A549 (cell line): ENCODE measurements at regions not wholly inside any gene's neighbourhood (a gene's known extent, or its start where the extent isn't known, plus 50 kb on each side); places are given as distances from the start of the nearest gene placed in this dataset.

Source experiments
- ATAC-seq, 2 experiments: fragments of 200-7000 bp in 1 of 2; fragments of >200 bp in 1 of 2; cut with Nextera tagmentation in 1 of 2; cut with Tn5 transposase in 1 of 2; 3 replicates each; pipeline versions ENCODE4 v1.8.0 to v1.9.1; 2018 to 2020; ENCODE audit warnings: mild to moderate bottlenecking in 1 of 2, moderate library complexity in 1 of 2
- CTCF ChIA-PET: fragments of 300-600 bp; sonication (Branson Sonifier 250); formaldehyde crosslinking; extraction: SDS; loops from one replicate; lab custom pipeline; 2021; ENCODE audit warnings: antibody characterized with exemption, inconsistent platforms; lab: Yijun Ruan, JAX
- POLR2A ChIA-PET: fragments of 350-600 bp; formaldehyde crosslinking; extraction: SDS; loops from one replicate; lab custom pipeline; 2021; ENCODE audit warnings: antibody characterized with exemption, inconsistent platforms; lab: Yijun Ruan, JAX
- DNase-seq, 2 experiments: peaks; one replicate each; pipeline versions ENCODE4 v3.0.0 to v3.0.0-alpha.2; 2011 to 2016; ENCODE audit warnings: low read depth in 1 of 2, low spot score in 1 of 2
- FAIRE-seq: peaks from 2 replicates; lab custom pipeline; 2011; peaks lifted over from hg19 to GRCh38; lab: Jason Lieb, UNC
- H3K27ac ChIP-seq, 2 experiments: fragments of >200 bp; sonication (Bioruptor Twin); formaldehyde crosslinking; 3 replicates each; pipeline ENCODE4 v1.5.1; 2016 to 2017
- H3K4me1 ChIP-seq: fragments of >200 bp; sonication (Bioruptor Twin); formaldehyde crosslinking; 3 replicates; pipeline ENCODE4 v1.6.1; 2016
- H3K4me2 ChIP-seq: fragments of >200 bp; sonication (Bioruptor Twin); formaldehyde crosslinking; 3 replicates; pipeline ENCODE4 v1.6.1; 2016
- H3K4me3 ChIP-seq: fragments of >200 bp; sonication (Bioruptor Twin); formaldehyde crosslinking; 3 replicates; pipeline ENCODE4 v1.5.1; 2016
- H3K9me3 ChIP-seq: fragments of >200 bp; sonication (Bioruptor Twin); formaldehyde crosslinking; 3 replicates; pipeline ENCODE4 v1.6.1; 2016
- BCL3 ChIP-seq: fragments of >200 bp; sonication (Bioruptor Twin); formaldehyde crosslinking; IDR thresholded peaks from 3 replicates; pipeline ENCODE4 v1.6.1; 2016
- CEBPB ChIP-seq, 2 experiments: fragments of >200 bp in 1 of 2; sonication (Bioruptor Twin) in 1 of 2; formaldehyde crosslinking in 1 of 2; IDR thresholded peaks; 2 replicates each; pipeline ENCODE4 v1.6.1; 2012 to 2016
- EHMT2 ChIP-seq: fragments of 200-600 bp; sonication (generic); IDR thresholded peaks from 2 replicates; pipeline ENCODE4 v1.6.1; 2016; ENCODE audit warnings: antibody characterized with exemption, low read depth, mild to moderate bottlenecking, moderate library complexity
- EP300 ChIP-seq, 2 experiments: fragments of >200 bp; sonication (Bioruptor Twin); formaldehyde crosslinking; IDR thresholded peaks; 2 replicates in 1 of 2; 3 replicates in 1 of 2; pipeline ENCODE4 v1.6.1; 2016 to 2017
- GATA3 ChIP-seq: IDR thresholded peaks from 2 replicates; pipeline ENCODE4 v1.6.1; 2012; ENCODE audit warnings: borderline replicate concordance
- HDAC2 ChIP-seq: fragments of 200-600 bp; sonication (generic); IDR thresholded peaks from 2 replicates; pipeline ENCODE4 v1.6.1; 2016
- HEYL ChIP-seq: fragments of 250-450 bp; sonication (Bioruptor Pico); IDR thresholded peaks from 2 replicates; pipeline ENCODE4 v1.8.0; 2021; ENCODE audit warnings: mild to moderate bottlenecking, moderate library complexity
- HMGXB4 ChIP-seq: fragments of 250-450 bp; sonication (Bioruptor Pico); IDR thresholded peaks from 2 replicates; pipeline ENCODE4 v1.5.0; 2021; ENCODE audit warnings: mild to moderate bottlenecking, moderate library complexity, borderline replicate concordance
- JUNB ChIP-seq: fragments of >200 bp; sonication (Bioruptor Twin); formaldehyde crosslinking; IDR thresholded peaks from 2 replicates; pipeline ENCODE4 v1.6.1; 2016
- MYC ChIP-seq: IDR thresholded peaks from 2 replicates; pipeline ENCODE4 v1.6.1; 2012; ENCODE audit warnings: mild to moderate bottlenecking, inconsistent platforms, low read length, improper control_type of control experiment, borderline replicate concordance
- NR3C1 ChIP-seq: fragments of >200 bp; sonication (Bioruptor Twin); formaldehyde crosslinking; IDR thresholded peaks from 3 replicates; pipeline ENCODE4 v1.6.1; 2017
- POLR2A ChIP-seq: IDR thresholded peaks from 2 replicates; pipeline ENCODE4 v1.6.1; 2012; ENCODE audit warnings: mild to moderate bottlenecking, low read length
- RARB ChIP-seq: fragments of 250-450 bp; sonication (Bioruptor Pico); IDR thresholded peaks from 2 replicates; pipeline ENCODE4 v1.8.0; 2021; ENCODE audit warnings: mild to moderate bottlenecking, moderate library complexity
- RCOR1 ChIP-seq: fragments of 150-350 bp; IDR thresholded peaks from 2 replicates; pipeline ENCODE4 v1.6.1; 2014; ENCODE audit warnings: antibody characterized with exemption, low read length, low read depth
- REST ChIP-seq: fragments of 200-600 bp; sonication (generic); IDR thresholded peaks from 2 replicates; pipeline ENCODE4 v1.6.1; 2016; ENCODE audit warnings: antibody characterized with exemption, mild to moderate bottlenecking, moderate library complexity
- SREBF2 ChIP-seq: fragments of 450-650 bp; IDR thresholded peaks from 2 replicates; pipeline ENCODE4 v1.6.1; 2014; ENCODE audit warnings: mild to moderate bottlenecking, moderate library complexity
- TFCP2L1 ChIP-seq: fragments of 250-450 bp; sonication (Bioruptor Pico); IDR thresholded peaks from 2 replicates; pipeline ENCODE4 v1.5.0; 2021; ENCODE audit warnings: mild to moderate bottlenecking
- TP53 ChIP-seq: fragments of 250-450 bp; sonication (Bioruptor Pico); IDR thresholded peaks from 2 replicates; pipeline ENCODE4 v1.5.0; 2021; ENCODE audit warnings: mild to moderate bottlenecking, moderate library complexity
- ZFP36 ChIP-seq: fragments of 450-650 bp; IDR thresholded peaks from 2 replicates; pipeline ENCODE4 v1.6.1; 2014; ENCODE audit warnings: borderline replicate concordance; ENCODE audit not compliant: partially characterized antibody
- ZNF302 ChIP-seq: fragments of 250-450 bp; sonication (Bioruptor Pico); IDR thresholded peaks from 2 replicates; pipeline ENCODE4 v1.9.0; 2021; ENCODE audit warnings: inconsistent platforms, mild to moderate bottlenecking, moderate library complexity
- ZSCAN20 ChIP-seq: fragments of 250-450 bp; sonication (Bioruptor Pico); IDR thresholded peaks from 2 replicates; pipeline ENCODE4 v1.8.0; 2022; ENCODE audit warnings: mild to moderate bottlenecking, moderate library complexity
- WGBS: methylation state at CpG from one replicate; pipeline ENCODE4 v1.1.6; 2017; ENCODE audit errors: missing lambda C conversion rate; 5-methylcytosine and 5-hydroxymethylcytosine counted together

- TF ChIP-seq ZSCAN20 (CRISPR knock-in tag) (no peak), TFCP2L1 (CRISPR knock-in tag) (no peak), REST (no peak), ZNF302 (CRISPR knock-in tag) (no peak), JUNB (no peak), NR3C1 (no peak), BCL3 (no peak), RARB (no peak), RCOR1 (no peak), GATA3 (no peak), SREBF2 (no peak), EHMT2 (no peak), CEBPB (IDR thresholded peaks at IDR 0.05) (no peak), HEYL (CRISPR knock-in tag) (no peak), HMGXB4 (no peak), MYC (no peak), EP300 (IDR thresholded peaks at IDR 0.05) (no peak), HDAC2 (no peak), ZFP36 (no peak), POLR2A (no peak)
- 0 out of 6 replicates have a peak, but pooled peaks of 1 of the 2 experiments have one; percentile 28 for ATAC-seq
- 76% methylated on average over 2 of the region's 2 CpGs for WGBS
- peaks cover 21% of the 10 kb centered on the region for H3K4me1 ChIP-seq
- CTCF ChIA-PET: interaction anchor here (1.0 to 1.2 kb wide), 3 partner anchors 11 to 20 kb away, joined by 3 read pairs; no protein-coding TSS in a partner anchor
- no peak overlapping the region for H3K4me2 ChIP-seq
- FAIRE-seq: no peak
- H3K9me3 ChIP-seq: no peaks in the 10 kb centered on the region
- POLR2A ChIA-PET: no interaction called here
- DNase-seq: no peak
- peak overlapping the region; percentile 12 to 36; a peak in 4 of 6 replicates for H3K27ac ChIP-seq
- H3K4me3 ChIP-seq: no peak overlapping the region
These were observed 122.3 kb downstream of the TNFSF18 start for GRCh38 chr1:172928412-172928811.

GRCh38 chr1:172929006-172929405 lies 121.7 kb downstream of the TNFSF18 start:
- peaks cover 23% of the 10 kb centered on the region for H3K4me1 ChIP-seq
- CTCF ChIA-PET: interaction anchor here (1.0 to 1.1 kb wide), 3 partner anchors 11 to 20 kb away, joined by 3 to 6 read pairs (median 3); no protein-coding TSS in a partner anchor
- no peak for FAIRE-seq
- WGBS: 54% methylated on average over 2 of the region's 2 CpGs
- H3K27ac ChIP-seq: peak overlapping the region; percentile 12 to 36; a peak in 4 of 6 replicates
- POLR2A ChIA-PET: no interaction called here
- H3K4me2 ChIP-seq: no peak overlapping the region
- no peak for ATAC-seq
- TF ChIP-seq TFCP2L1 (CRISPR knock-in tag) (no peak), TP53 (no peak), EP300 (IDR thresholded peaks at IDR 0.05) (no peak)
- H3K4me3 ChIP-seq: no peak overlapping the region
- DNase-seq: no peak
- H3K9me3 ChIP-seq: no peaks in the 10 kb centered on the region
